Gastrocnemius medialis (tissue), 4 donors: ENCODE measurements at regions not wholly inside any gene's neighbourhood (a gene's known extent, or its start where the extent isn't known, plus 50 kb on each side); places are given as distances from the start of the nearest gene placed in this dataset.

ENCODE experiments used
- POLR2A ChIP-seq, 2 donors: fragments of 450-650 bp; IDR thresholded peaks; one replicate each; pipeline ENCODE4 v1.6.1; 2017; ENCODE audit warnings: antibody characterized with exemption in 2 of 2, mild to moderate bottlenecking in 2 of 2, moderate library complexity in 2 of 2
- TF ChIP-seq, protein P1 (sequence below), 5 experiments: fragments of 450-650 bp in 3 of 5; fragments of 200-600 bp in 2 of 5; sonication (generic) in 2 of 5; IDR thresholded peaks in 4 of 5; conservative IDR thresholded peaks in 1 of 5; 1 replicate in 4 of 5; 2 replicates in 1 of 5; pipeline ENCODE4 v1.5.1; 2016 to 2019; ENCODE audit warnings: antibody characterized with exemption in 5 of 5, mild to moderate bottlenecking in 3 of 5, moderate library complexity in 3 of 5

DNA sequence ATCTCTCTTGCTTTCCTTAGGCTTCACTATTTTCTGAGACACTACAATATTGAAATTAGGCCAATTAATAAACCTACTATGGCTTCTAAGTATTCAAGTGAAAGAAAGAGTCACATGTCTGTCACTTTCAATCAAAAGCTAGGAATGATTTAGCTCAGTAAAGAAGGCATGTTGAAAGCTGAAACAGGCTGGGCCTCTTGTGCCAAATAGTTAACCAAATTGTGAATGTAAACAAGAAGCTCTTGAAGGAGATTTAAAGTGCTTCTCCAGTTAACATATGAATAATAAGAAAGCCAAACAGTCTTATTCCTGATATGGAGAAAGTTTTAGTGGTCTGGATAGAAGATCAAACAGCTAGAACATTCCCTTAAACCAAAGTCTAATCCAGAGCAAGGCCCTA, 236.3 kb downstream of the OTOR start:
- no peak for TF ChIP-seq POLR2A (IDR thresholded peaks at IDR 0.05)
- TF ChIP-seq, protein P1, sequence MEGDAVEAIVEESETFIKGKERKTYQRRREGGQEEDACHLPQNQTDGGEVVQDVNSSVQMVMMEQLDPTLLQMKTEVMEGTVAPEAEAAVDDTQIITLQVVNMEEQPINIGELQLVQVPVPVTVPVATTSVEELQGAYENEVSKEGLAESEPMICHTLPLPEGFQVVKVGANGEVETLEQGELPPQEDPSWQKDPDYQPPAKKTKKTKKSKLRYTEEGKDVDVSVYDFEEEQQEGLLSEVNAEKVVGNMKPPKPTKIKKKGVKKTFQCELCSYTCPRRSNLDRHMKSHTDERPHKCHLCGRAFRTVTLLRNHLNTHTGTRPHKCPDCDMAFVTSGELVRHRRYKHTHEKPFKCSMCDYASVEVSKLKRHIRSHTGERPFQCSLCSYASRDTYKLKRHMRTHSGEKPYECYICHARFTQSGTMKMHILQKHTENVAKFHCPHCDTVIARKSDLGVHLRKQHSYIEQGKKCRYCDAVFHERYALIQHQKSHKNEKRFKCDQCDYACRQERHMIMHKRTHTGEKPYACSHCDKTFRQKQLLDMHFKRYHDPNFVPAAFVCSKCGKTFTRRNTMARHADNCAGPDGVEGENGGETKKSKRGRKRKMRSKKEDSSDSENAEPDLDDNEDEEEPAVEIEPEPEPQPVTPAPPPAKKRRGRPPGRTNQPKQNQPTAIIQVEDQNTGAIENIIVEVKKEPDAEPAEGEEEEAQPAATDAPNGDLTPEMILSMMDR (IDR thresholded peaks at IDR 0.05 in 4 of 5, conservative IDR thresholded peaks at IDR 0.05 in 1 of 5): no peak
